DND-41 (cell line): ENCODE measurements at regions not wholly inside any gene's neighbourhood (a gene's known extent, or its start where the extent isn't known, plus 50 kb on each side); places are given as distances from the start of the nearest gene placed in this dataset.

ENCODE experiments used
- EZH2 ChIP-seq: IDR thresholded peaks from 3 replicates; pipeline ENCODE4 v1.6.1; 2012; ENCODE audit warnings: borderline replicate concordance, low read depth, mild to moderate bottlenecking, moderate library complexity, low read length, inconsistent platforms; ENCODE audit not compliant: severe bottlenecking
- TF ChIP-seq, protein P1 (sequence below): IDR thresholded peaks from 2 replicates; pipeline ENCODE4 v1.5.1; 2012; ENCODE audit warnings: borderline replicate concordance, low read length, moderate library complexity, mild to moderate bottlenecking; ENCODE audit not compliant: poor library complexity, severe bottlenecking; ENCODE audit errors: extremely low read depth

DNA sequence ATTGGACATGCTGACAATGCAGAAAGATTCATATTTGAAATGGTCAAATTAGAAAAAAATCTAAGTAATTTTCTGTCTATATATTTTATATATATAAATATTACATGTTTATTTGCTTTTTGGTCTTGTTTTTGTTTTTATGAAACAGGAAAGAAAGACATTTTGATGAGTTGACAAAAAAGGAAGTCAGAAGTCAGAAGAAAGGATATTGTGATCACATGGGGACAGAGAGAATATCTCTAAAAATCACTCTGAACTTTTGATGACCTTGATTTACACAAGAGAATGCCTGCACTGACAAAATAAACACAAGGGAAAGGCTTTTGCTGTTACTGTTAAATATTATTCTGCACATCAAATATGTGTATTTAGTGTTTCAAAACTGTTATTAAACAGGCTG is 811.2 kb downstream of the SI start:
- no peak for TF ChIP-seq EZH2
- TF ChIP-seq, protein P1, sequence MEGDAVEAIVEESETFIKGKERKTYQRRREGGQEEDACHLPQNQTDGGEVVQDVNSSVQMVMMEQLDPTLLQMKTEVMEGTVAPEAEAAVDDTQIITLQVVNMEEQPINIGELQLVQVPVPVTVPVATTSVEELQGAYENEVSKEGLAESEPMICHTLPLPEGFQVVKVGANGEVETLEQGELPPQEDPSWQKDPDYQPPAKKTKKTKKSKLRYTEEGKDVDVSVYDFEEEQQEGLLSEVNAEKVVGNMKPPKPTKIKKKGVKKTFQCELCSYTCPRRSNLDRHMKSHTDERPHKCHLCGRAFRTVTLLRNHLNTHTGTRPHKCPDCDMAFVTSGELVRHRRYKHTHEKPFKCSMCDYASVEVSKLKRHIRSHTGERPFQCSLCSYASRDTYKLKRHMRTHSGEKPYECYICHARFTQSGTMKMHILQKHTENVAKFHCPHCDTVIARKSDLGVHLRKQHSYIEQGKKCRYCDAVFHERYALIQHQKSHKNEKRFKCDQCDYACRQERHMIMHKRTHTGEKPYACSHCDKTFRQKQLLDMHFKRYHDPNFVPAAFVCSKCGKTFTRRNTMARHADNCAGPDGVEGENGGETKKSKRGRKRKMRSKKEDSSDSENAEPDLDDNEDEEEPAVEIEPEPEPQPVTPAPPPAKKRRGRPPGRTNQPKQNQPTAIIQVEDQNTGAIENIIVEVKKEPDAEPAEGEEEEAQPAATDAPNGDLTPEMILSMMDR, result no peak
